MCF 10A (cell line): ENCODE measurements at regions not wholly inside any gene's neighbourhood (a gene's known extent, or its start where the extent isn't known, plus 50 kb on each side); places are given as distances from the start of the nearest gene placed in this dataset.
"Not testable (repeated sequence)": the region's sequence is repeated elsewhere in the genome, so short reads cannot be mapped to it uniquely, and the experiment has no call there.

ENCODE experiments used
- BruUV-seq: library from RNA; stranded (reverse); fragments of 400-500 nt; replicated peaks from 2 replicates; lab custom pipeline; 2021; lab: Mats Ljungman, UMichigan
- CTCF ChIA-PET: fragments of 300-600 bp; sonication (Branson Sonifier 250); formaldehyde crosslinking; extraction: SDS; loops from one replicate; lab custom pipeline; 2021; ENCODE audit warnings: antibody characterized with exemption, inconsistent platforms; lab: Yijun Ruan, JAX
- POLR2A ChIA-PET: fragments of 300-600, 350-650 bp; sonication (Branson Sonifier 250); formaldehyde crosslinking; extraction: SDS; loops from one replicate; lab custom pipeline; 2020; ENCODE audit warnings: antibody characterized with exemption, inconsistent platforms; lab: Yijun Ruan, JAX
- DNase-seq: peaks from one replicate; pipeline ENCODE4 v3.0.0-alpha.2; 2018; ENCODE audit not compliant: unreplicated experiment
- H3K27ac Mint-ChIP-seq: one replicate; pipeline ENCODE4 v1.8.0; 2022; ENCODE audit warnings: mild to moderate bottlenecking, low read depth, mixed read lengths; ENCODE audit not compliant: unreplicated experiment
- H3K27me3 Mint-ChIP-seq: one replicate; pipeline ENCODE4 v1.8.0; 2022; ENCODE audit warnings: mixed read lengths; ENCODE audit not compliant: insufficient read depth, unreplicated experiment
- H3K36me3 Mint-ChIP-seq: one replicate; pipeline ENCODE4 v1.8.0; 2022; ENCODE audit warnings: mild to moderate bottlenecking, moderate library complexity, mixed read lengths; ENCODE audit not compliant: insufficient read depth, unreplicated experiment
- H3K4me1 Mint-ChIP-seq: one replicate; pipeline ENCODE4 v1.8.0; 2022; ENCODE audit warnings: mixed read lengths; ENCODE audit not compliant: insufficient read depth, unreplicated experiment
- H3K4me3 Mint-ChIP-seq: one replicate; pipeline ENCODE4 v1.8.0; 2022; ENCODE audit warnings: mild to moderate bottlenecking, moderate library complexity, mixed read lengths; ENCODE audit not compliant: unreplicated experiment
- H3K9me3 Mint-ChIP-seq: one replicate; pipeline ENCODE4 v1.8.0; 2022; ENCODE audit warnings: mixed read lengths; ENCODE audit not compliant: unreplicated experiment
- CTCF ChIP-seq: fragments of 200-600 bp; IDR thresholded peaks from one replicate; pipeline ENCODE4 v1.8.0; 2022; ENCODE audit warnings: antibody characterized with exemption, mild to moderate bottlenecking; ENCODE audit not compliant: unreplicated experiment
- intact Hi-C: fragments of 100-400 bp; cut with micrococcal nuclease; formaldehyde crosslinking; loops from 2 replicates; pipeline ENCODE4 v1.14.1; 2022

GRCh38 chr12:31890295-31891285, 68.6 kb upstream of the RESF1 start:
- Mint-ChIP-seq H3K36me3 (no peaks in the 10 kb centered on the region), H3K27ac (no peak overlapping the region), H3K27me3 (no peaks in the 10 kb centered on the region), H3K4me1 (no peaks in the 10 kb centered on the region), H3K4me3 (no peak overlapping the region), H3K9me3 (peaks cover 5% of the 10 kb centered on the region)
- DNase-seq = no peak
- POLR2A ChIA-PET = interaction anchor here (0.6 to 1.1 kb wide), 2 partner anchors 15 to 488 kb away, joined by 3 read pairs; no protein-coding TSS in a partner anchor
- BruUV-seq = no TSS peak
- CTCF ChIA-PET = interaction anchor here (0.6 to 0.7 kb wide), 2 partner anchors 10 to 128 kb away, joined by 3 to 4 read pairs; no protein-coding TSS in a partner anchor
- intact Hi-C loops = no loop called here
- TF ChIP-seq CTCF = no peak

GRCh38 chr12:31887109-31887811, 72.0 kb upstream of the RESF1 start:
- no peaks in the 10 kb centered on the region for H3K27me3 Mint-ChIP-seq
- H3K27ac Mint-ChIP-seq = no peak overlapping the region
- no peaks in the 10 kb centered on the region for H3K4me1 Mint-ChIP-seq
- intact Hi-C loops = no loop called here
- BruUV-seq = no TSS peak
- CTCF ChIA-PET = no interaction called here
- no peak for DNase-seq
- TF ChIP-seq CTCF = no peak
- peaks cover 5% of the 10 kb centered on the region for H3K9me3 Mint-ChIP-seq
- no peak overlapping the region for H3K4me3 Mint-ChIP-seq
- H3K36me3 Mint-ChIP-seq = no peaks in the 10 kb centered on the region
- POLR2A ChIA-PET = no interaction called here

GRCh38 chr12:31882682-31883081, 76.5 kb upstream of the RESF1 start:
- intact Hi-C loops, H3K4me1 Mint-ChIP-seq, H3K9me3 Mint-ChIP-seq, H3K4me3 Mint-ChIP-seq, DNase-seq, H3K27me3 Mint-ChIP-seq, H3K27ac Mint-ChIP-seq, H3K36me3 Mint-ChIP-seq, BruUV-seq: not testable (repeated sequence)
- POLR2A ChIA-PET = interaction anchor here (1.2 kb wide), 1 partner anchor 13 kb away, joined by 3 read pairs; no protein-coding TSS in a partner anchor
- CTCF ChIA-PET = interaction anchor here (0.7 kb wide), 1 partner anchor 387 kb away, joined by 4 read pairs; no protein-coding TSS in a partner anchor

- CTCF ChIA-PET = interaction anchor here (0.6 kb wide), 1 partner anchor 842 kb away, joined by 3 read pairs; no protein-coding TSS in a partner anchor
- H3K4me3 Mint-ChIP-seq = no peak overlapping the region
- BruUV-seq = no TSS peak
These were observed 78.9 kb upstream of the RESF1 start for GRCh38 chr12:31880340-31880739.

More at GRCh38 chr12:31880340-31880739, 78.9 kb upstream of the RESF1 start:
- no peaks in the 10 kb centered on the region for H3K27me3 Mint-ChIP-seq
- POLR2A ChIA-PET = no interaction called here
- no peaks in the 10 kb centered on the region for H3K4me1 Mint-ChIP-seq
- intact Hi-C loops = no loop called here
- no peak for DNase-seq
- no peaks in the 10 kb centered on the region for H3K9me3 Mint-ChIP-seq
- no peaks in the 10 kb centered on the region for H3K36me3 Mint-ChIP-seq
- no peak overlapping the region for H3K27ac Mint-ChIP-seq
- TF ChIP-seq CTCF = no peak
